ENCODE measurements at regions not wholly inside any gene's neighbourhood (a gene's known extent, or its start where the extent isn't known, plus 50 kb on each side); places are given as distances from the start of the nearest gene placed in this dataset.

GRCh38 chr1:81377406-81377805, 423.3 kb upstream of the ADGRL2 start:
- no peak for TF ChIP-seq TAF1 (IDR thresholded peaks at IDR 0.05; ENCODE audit: low read depth, low read length)
- TF ChIP-seq, protein P1, sequence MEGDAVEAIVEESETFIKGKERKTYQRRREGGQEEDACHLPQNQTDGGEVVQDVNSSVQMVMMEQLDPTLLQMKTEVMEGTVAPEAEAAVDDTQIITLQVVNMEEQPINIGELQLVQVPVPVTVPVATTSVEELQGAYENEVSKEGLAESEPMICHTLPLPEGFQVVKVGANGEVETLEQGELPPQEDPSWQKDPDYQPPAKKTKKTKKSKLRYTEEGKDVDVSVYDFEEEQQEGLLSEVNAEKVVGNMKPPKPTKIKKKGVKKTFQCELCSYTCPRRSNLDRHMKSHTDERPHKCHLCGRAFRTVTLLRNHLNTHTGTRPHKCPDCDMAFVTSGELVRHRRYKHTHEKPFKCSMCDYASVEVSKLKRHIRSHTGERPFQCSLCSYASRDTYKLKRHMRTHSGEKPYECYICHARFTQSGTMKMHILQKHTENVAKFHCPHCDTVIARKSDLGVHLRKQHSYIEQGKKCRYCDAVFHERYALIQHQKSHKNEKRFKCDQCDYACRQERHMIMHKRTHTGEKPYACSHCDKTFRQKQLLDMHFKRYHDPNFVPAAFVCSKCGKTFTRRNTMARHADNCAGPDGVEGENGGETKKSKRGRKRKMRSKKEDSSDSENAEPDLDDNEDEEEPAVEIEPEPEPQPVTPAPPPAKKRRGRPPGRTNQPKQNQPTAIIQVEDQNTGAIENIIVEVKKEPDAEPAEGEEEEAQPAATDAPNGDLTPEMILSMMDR (IDR thresholded peaks at IDR 0.05; ENCODE audit: control extremely low read depth in 1 of 3, insufficient read depth in 1 of 3, low read depth in 1 of 3, low read length in 3 of 3) = peak; percentile 25 to 66 (median 58)
- TF ChIP-seq SIN3A (conservative IDR thresholded peaks at IDR 0.05 in 1 of 2, IDR thresholded peaks at IDR 0.05 in 1 of 2; ENCODE audit: low read depth in 1 of 2, low read length in 2 of 2) = no peak
- no peak for TF ChIP-seq POU5F1 (IDR thresholded peaks at IDR 0.05; ENCODE audit: low read depth, low read length)
- TF ChIP-seq POLR2A (IDR thresholded peaks at IDR 0.05; ENCODE audit: control extremely low read depth in 1 of 2, low read depth in 2 of 2, low read length in 2 of 2) = no peak

Data from H1 (cell line).